Pancreas (tissue), 10 donors: ENCODE measurements at regions not wholly inside any gene's neighbourhood (a gene's known extent, or its start where the extent isn't known, plus 50 kb on each side); places are given as distances from the start of the nearest gene placed in this dataset.

Source experiments
- ATAC-seq, 4 donors: fragments of 200-7000 bp; cut with Tn5 transposase; one replicate each; pipeline versions ENCODE4 v1.8.0 to v1.9.1; 2020; ENCODE audit warnings: mild to moderate bottlenecking in 4 of 4, moderate library complexity in 4 of 4
- DNase-seq, 6 donors: peaks; one replicate each; pipeline ENCODE4 v3.0.0-alpha.2; 2020
- FAIRE-seq: peaks from 2 replicates; lab custom pipeline; 2012; peaks lifted over from hg19 to GRCh38; lab: Jason Lieb, UNC
- H3K27ac ChIP-seq, 4 donors: fragments of 200-600 bp; sonication (generic); 1 replicate in 3 of 4; 2 replicates in 1 of 4; pipeline versions ENCODE4 v1.5.0 to v1.8.0; 2020
- H3K27me3 ChIP-seq, 4 donors: fragments of 200-600 bp; one replicate each; pipeline ENCODE4 v1.8.0; 2021
- H3K36me3 ChIP-seq, 3 donors: fragments of 200-600 bp; sonication (generic) in 1 of 3; one replicate each; pipeline versions ENCODE4 v1.5.0 to v1.8.0; 2020 to 2021
- H3K4me1 ChIP-seq, 3 donors: fragments of 200-600 bp; one replicate each; pipeline ENCODE4 v1.8.0; 2021
- H3K4me3 ChIP-seq, 4 donors: fragments of 200-600 bp; sonication (generic) in 2 of 4; one replicate each; pipeline versions ENCODE4 v1.5.0 to v1.8.0; 2020 to 2021
- H3K9me3 ChIP-seq, 4 donors: fragments of 200-600 bp; one replicate each; pipeline ENCODE4 v1.8.0; 2021
- CTCF ChIP-seq, 4 donors: fragments of 200-600 bp; sonication (generic) in 3 of 4; IDR thresholded peaks; one replicate each; pipeline versions ENCODE4 v1.5.0 to v1.8.0; 2021; ENCODE audit warnings: antibody characterized with exemption in 4 of 4
- WGBS, 2 donors: extraction: QIAGEN DNeasy Blood & Tissue Kit; methylation state at CpG; one replicate each; pipeline ENCODE4 v1.1.7; 2013; 5-methylcytosine and 5-hydroxymethylcytosine counted together
- intact Hi-C, 3 donors: fragments of 100-400 bp; cut with DNase I; formaldehyde crosslinking; loops; one replicate each; pipeline versions ENCODE4 v1.11.1 to v1.14.2; 2022
- donor health status: healthy with polysubstance abuse.
- donor health status: DM: no; HTN: no; CAD: no; lungs with moderate emphysema.
- donor health status: DM: no; HTN: no; CAD: no.
- donor health status: control.
- donor health status: control.
- donor health status: Bipolar disorder and iron deficiency.
- donor health status: DM: yes; HTN: yes; CAD: no.
- donor health status: DM: no; HTN: no; CAD: no.
- donor health status: DM: no; HTN: no; CAD: no.
- donor health status: DM: yes; HTN: yes; CAD: no.

- no peaks in the 10 kb centered on the region for H3K4me1 ChIP-seq
- no peak for TF ChIP-seq CTCF (IDR thresholded peaks at IDR 0.05)
- WGBS, 2 donors = 73 to 85% methylated on average over 3 of the region's 3 CpGs
- DNase-seq (no peak), FAIRE-seq (no peak), ATAC-seq (no peak)
- no peaks in the 10 kb centered on the region for H3K9me3 ChIP-seq
- no peak overlapping the region for H3K27ac ChIP-seq
- no peaks in the 10 kb centered on the region for H3K36me3 ChIP-seq
- intact Hi-C loops = no loop called here
- no peaks in the 10 kb centered on the region for H3K27me3 ChIP-seq
- H3K4me3 ChIP-seq = no peak overlapping the region
Observed at GRCh38 chr2:215597577-215597976, 161.7 kb upstream of the FN1 start.

- no peaks in the 10 kb centered on the region for H3K9me3 ChIP-seq
- no peaks in the 10 kb centered on the region for H3K4me1 ChIP-seq
- DNase-seq (no peak), ATAC-seq (no peak), FAIRE-seq (no peak)
- no peaks in the 10 kb centered on the region for H3K27me3 ChIP-seq
- H3K27ac ChIP-seq = no peak overlapping the region
- no peak for TF ChIP-seq CTCF (IDR thresholded peaks at IDR 0.05)
- no peaks in the 10 kb centered on the region for H3K36me3 ChIP-seq
- 53 to 73% methylated on average over 2 of the region's 2 CpGs for WGBS, 2 donors
- no peak overlapping the region for H3K4me3 ChIP-seq
- intact Hi-C loops = no loop called here
Observed at GRCh38 chr2:215594766-215595165, 158.9 kb upstream of the FN1 start.

- intact Hi-C loops = no loop called here
- Histone ChIP-seq H3K9me3 (no peaks in the 10 kb centered on the region), H3K4me1 (no peaks in the 10 kb centered on the region), H3K27me3 (no peaks in the 10 kb centered on the region), H3K27ac (no peak overlapping the region), H3K36me3 (no peaks in the 10 kb centered on the region), H3K4me3 (no peak overlapping the region)
- no peak for FAIRE-seq
- no peak for DNase-seq
- WGBS, 2 donors = 74 to 78% methylated on average over 6 of the region's 6 CpGs
- no peak for ATAC-seq
- TF ChIP-seq CTCF (IDR thresholded peaks at IDR 0.05) = no peak
Observed at GRCh38 chr2:215590010-215590745, 154.3 kb upstream of the FN1 start.

GRCh38 chr2:215583881-215584280, 148.0 kb upstream of the FN1 start:
- TF ChIP-seq CTCF (IDR thresholded peaks at IDR 0.05) = no peak
- Histone ChIP-seq H3K4me1 (no peaks in the 10 kb centered on the region), H3K27ac (no peak overlapping the region), H3K9me3 (no peaks in the 10 kb centered on the region), H3K36me3 (no peaks in the 10 kb centered on the region), H3K4me3 (no peak overlapping the region), H3K27me3 (no peaks in the 10 kb centered on the region)
- WGBS, 2 donors = 65 to 83% methylated on average over 1 of the region's 1 CpG
- no peak for DNase-seq
- ATAC-seq = no peak
- intact Hi-C loops = no loop called here
- FAIRE-seq = peak; percentile 45

GRCh38 chr2:215579809-215580208, 143.9 kb upstream of the FN1 start:
- ATAC-seq = peak in 1 of 4 donors; percentile 28
- DNase-seq = no peak

More at GRCh38 chr2:215579809-215580208, 143.9 kb upstream of the FN1 start:
- Histone ChIP-seq H3K4me3 (no peak overlapping the region), H3K36me3 (no peaks in the 10 kb centered on the region), H3K9me3 (no peaks in the 10 kb centered on the region), H3K4me1 (no peaks in the 10 kb centered on the region), H3K27me3 (no peaks in the 10 kb centered on the region), H3K27ac (no peak overlapping the region)
- no peak for TF ChIP-seq CTCF (IDR thresholded peaks at IDR 0.05)
- WGBS, 2 donors = 60 to 62% methylated on average over 3 of the region's 3 CpGs
- intact Hi-C loops = no loop called here
- no peak for FAIRE-seq
